ENCODE measurements at regions not wholly inside any gene's neighbourhood (a gene's known extent, or its start where the extent isn't known, plus 50 kb on each side); places are given as distances from the start of the nearest gene placed in this dataset.

DNA sequence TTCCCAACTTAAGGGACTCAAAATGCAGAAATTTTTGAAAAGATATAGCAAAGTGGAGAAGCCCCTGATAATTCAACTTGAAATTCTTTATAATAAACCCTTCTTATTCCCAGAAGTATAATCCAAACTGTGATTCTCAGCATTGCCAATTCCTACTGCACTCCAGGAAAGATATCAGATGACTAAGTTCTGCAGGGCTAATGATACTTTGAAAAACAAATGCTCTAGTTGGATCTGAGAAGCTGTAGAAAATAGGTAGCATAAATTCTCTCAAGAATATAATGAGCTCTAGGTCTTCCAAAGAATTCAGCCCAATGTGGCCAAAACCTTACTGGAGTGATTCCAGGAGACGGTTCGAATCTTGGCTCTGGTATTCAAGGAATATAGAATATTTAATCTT, 294.0 kb upstream of the PTBP2 start:
- TF ChIP-seq, protein P1, sequence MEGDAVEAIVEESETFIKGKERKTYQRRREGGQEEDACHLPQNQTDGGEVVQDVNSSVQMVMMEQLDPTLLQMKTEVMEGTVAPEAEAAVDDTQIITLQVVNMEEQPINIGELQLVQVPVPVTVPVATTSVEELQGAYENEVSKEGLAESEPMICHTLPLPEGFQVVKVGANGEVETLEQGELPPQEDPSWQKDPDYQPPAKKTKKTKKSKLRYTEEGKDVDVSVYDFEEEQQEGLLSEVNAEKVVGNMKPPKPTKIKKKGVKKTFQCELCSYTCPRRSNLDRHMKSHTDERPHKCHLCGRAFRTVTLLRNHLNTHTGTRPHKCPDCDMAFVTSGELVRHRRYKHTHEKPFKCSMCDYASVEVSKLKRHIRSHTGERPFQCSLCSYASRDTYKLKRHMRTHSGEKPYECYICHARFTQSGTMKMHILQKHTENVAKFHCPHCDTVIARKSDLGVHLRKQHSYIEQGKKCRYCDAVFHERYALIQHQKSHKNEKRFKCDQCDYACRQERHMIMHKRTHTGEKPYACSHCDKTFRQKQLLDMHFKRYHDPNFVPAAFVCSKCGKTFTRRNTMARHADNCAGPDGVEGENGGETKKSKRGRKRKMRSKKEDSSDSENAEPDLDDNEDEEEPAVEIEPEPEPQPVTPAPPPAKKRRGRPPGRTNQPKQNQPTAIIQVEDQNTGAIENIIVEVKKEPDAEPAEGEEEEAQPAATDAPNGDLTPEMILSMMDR (IDR thresholded peaks at IDR 0.05): no peak
- no peak for TF ChIP-seq POLR2A (IDR thresholded peaks at IDR 0.05)

All from thyroid gland (tissue), 4 donors.